Uterus (tissue), 3 donors: ENCODE measurements at regions not wholly inside any gene's neighbourhood (a gene's known extent, or its start where the extent isn't known, plus 50 kb on each side); places are given as distances from the start of the nearest gene placed in this dataset.
A peak's percentile ranks its signal among the peaks of the same experiment; 100 is the strongest.
"Not testable (repeated sequence)": the region's sequence is repeated elsewhere in the genome, so short reads cannot be mapped to it uniquely, and the experiment has no call there.

ENCODE experiments used
- DNase-seq, 2 donors: peaks; one replicate each; pipeline ENCODE4 v3.0.0-alpha.2; 2019 to 2020
- H3K27ac ChIP-seq, 2 donors: fragments of 200-600 bp; sonication (generic); 1 replicate in 1 of 2; 2 replicates in 1 of 2; pipeline ENCODE4 v1.5.1; 2016 to 2018
- H3K27me3 ChIP-seq, 2 donors: fragments of 200-600 bp; sonication (generic); one replicate each; pipeline ENCODE4 v1.5.1; 2018 to 2019; ENCODE audit warnings: control low read depth in 1 of 2
- H3K36me3 ChIP-seq, 2 donors: fragments of 200-600 bp; sonication (generic); one replicate each; pipeline ENCODE4 v1.5.1; 2019; ENCODE audit warnings: control low read depth in 1 of 2
- H3K4me1 ChIP-seq, 2 donors: fragments of 200-600 bp; sonication (generic); one replicate each; pipeline ENCODE4 v1.5.1; 2018 to 2019; ENCODE audit warnings: control low read depth in 1 of 2
- H3K4me3 ChIP-seq, 2 donors: fragments of 200-600 bp; sonication (generic); 1 replicate in 1 of 2; 2 replicates in 1 of 2; pipeline ENCODE4 v1.5.1; 2018 to 2019; ENCODE audit warnings: mild to moderate bottlenecking in 1 of 2
- H3K9me3 ChIP-seq, 2 donors: fragments of 200-600 bp; sonication (generic); one replicate each; pipeline ENCODE4 v1.5.1; 2019; ENCODE audit warnings: control low read depth in 1 of 2
- POLR2A ChIP-seq, 2 donors: fragments of 450-650 bp; IDR thresholded peaks; one replicate each; pipeline ENCODE4 v1.6.1; 2016; ENCODE audit warnings: antibody characterized with exemption in 2 of 2, mild to moderate bottlenecking in 1 of 2, moderate library complexity in 1 of 2
- intact Hi-C: fragments of 100-400 bp; cut with DNase I; formaldehyde crosslinking; loops from one replicate; pipeline ENCODE4 v1.15.1; 2023; ENCODE audit warnings: low total_unique reads
- TF ChIP-seq, protein P1 (sequence below), 4 experiments: fragments of 200-600 bp in 2 of 4; fragments of 450-650 bp in 2 of 4; sonication (generic) in 2 of 4; IDR thresholded peaks; one replicate each; pipeline ENCODE4 v1.5.1; 2016 to 2019; ENCODE audit warnings: antibody characterized with exemption in 4 of 4, mild to moderate bottlenecking in 2 of 4, moderate library complexity in 1 of 4
- donor health status: DM: yes; HTN: yes; CAD: no.

DNA sequence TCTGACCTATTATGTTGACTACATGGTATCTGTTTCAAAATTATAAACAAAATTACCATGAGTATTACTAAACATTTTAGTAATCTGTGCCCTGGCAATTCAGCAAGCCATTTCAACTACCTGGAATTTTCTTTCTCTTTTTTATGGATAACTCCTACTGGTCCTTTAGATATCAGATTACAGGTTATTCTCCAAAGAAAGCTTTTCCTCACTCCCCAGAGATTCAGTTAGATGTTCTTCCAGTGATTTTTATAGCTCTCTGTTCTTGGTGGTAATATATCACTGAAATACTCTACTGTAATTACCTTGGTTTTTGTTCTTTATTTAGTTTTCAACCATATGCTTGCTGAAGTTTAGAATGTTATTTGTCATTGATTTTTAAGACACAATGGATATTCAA lies 930.2 kb upstream of the FOXG1 start:
- Histone ChIP-seq H3K27me3 (no peaks in the 10 kb centered on the region), H3K4me1 (no peaks in the 10 kb centered on the region), H3K27ac (no peak overlapping the region), H3K9me3 (no peaks in the 10 kb centered on the region), H3K4me3 (no peak overlapping the region), H3K36me3 (no peaks in the 10 kb centered on the region)
- TF ChIP-seq, protein P1, sequence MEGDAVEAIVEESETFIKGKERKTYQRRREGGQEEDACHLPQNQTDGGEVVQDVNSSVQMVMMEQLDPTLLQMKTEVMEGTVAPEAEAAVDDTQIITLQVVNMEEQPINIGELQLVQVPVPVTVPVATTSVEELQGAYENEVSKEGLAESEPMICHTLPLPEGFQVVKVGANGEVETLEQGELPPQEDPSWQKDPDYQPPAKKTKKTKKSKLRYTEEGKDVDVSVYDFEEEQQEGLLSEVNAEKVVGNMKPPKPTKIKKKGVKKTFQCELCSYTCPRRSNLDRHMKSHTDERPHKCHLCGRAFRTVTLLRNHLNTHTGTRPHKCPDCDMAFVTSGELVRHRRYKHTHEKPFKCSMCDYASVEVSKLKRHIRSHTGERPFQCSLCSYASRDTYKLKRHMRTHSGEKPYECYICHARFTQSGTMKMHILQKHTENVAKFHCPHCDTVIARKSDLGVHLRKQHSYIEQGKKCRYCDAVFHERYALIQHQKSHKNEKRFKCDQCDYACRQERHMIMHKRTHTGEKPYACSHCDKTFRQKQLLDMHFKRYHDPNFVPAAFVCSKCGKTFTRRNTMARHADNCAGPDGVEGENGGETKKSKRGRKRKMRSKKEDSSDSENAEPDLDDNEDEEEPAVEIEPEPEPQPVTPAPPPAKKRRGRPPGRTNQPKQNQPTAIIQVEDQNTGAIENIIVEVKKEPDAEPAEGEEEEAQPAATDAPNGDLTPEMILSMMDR (IDR thresholded peaks at IDR 0.05), result no peak
- TF ChIP-seq POLR2A (IDR thresholded peaks at IDR 0.05), result no peak
- no peak for DNase-seq
- intact Hi-C loops, result no loop called here

DNA sequence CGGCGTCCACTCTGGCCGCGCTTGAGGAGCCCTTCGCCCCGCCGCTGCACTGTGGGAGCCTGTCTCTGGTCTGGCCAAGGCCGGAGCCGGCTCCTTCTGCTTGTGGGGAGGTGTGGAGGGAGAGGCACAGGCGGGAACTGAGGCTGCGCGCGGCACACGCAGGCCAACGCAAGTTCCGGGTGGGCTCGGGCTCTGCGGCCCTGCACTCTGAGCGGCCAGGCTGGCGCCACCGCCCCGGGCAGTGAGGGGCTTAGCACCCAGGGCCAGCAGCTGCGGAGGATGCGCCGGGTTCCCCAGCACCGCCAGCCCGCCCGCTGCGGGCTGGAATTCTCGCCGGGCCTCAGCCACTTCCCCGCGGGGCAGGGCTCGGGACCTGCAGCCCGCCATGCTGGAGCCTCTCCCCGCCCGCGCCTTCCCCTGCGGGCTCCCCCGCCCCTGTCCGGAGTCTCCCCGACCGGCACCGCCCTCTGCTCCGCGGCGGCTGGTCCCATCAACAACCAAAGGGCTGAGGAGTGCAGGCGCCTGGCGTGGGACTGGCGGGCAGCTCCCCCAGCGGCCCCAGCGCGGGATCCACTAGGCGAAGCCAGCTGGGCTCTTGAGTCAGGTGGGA lies 921.2 kb upstream of the FOXG1 start:
- Histone ChIP-seq H3K36me3 (no peaks in the 10 kb centered on the region), H3K27ac (no peak overlapping the region), H3K27me3 (no peaks in the 10 kb centered on the region), H3K9me3 (no peaks in the 10 kb centered on the region), H3K4me3 (no peak overlapping the region), H3K4me1 (no peaks in the 10 kb centered on the region)
- peak in 1 of 2 donors; percentile 5 for DNase-seq
- TF ChIP-seq POLR2A (IDR thresholded peaks at IDR 0.05), result no peak
- TF ChIP-seq, protein P1 (IDR thresholded peaks at IDR 0.05), result no peak
- intact Hi-C loops, result no loop called here

DNA sequence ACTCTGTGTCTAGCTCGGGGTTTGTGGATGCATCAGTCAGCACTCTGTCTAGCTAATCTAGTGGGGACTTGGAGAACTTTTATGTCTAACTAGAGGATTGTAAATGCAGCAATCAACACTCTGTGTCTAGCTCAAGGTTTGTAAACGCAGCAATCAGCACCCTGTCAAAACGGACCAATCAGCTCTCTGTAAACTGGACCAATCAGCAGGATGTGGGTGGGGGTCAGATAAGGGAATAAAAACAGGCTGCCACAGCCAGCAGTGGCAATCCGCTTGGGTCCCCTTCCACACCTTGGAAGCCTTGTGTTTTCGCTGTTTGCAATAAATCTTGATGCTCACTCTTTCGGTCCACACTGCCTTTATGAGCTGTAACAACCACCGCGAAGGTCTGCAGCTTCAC lies 920.7 kb upstream of the FOXG1 start:
- no peaks in the 10 kb centered on the region for H3K4me1 ChIP-seq
- H3K27ac ChIP-seq, result no peak overlapping the region
- H3K9me3 ChIP-seq, result no peaks in the 10 kb centered on the region
- H3K4me3 ChIP-seq, result no peak overlapping the region
- intact Hi-C loops, result no loop called here
- DNase-seq, result no peak
- TF ChIP-seq, protein P1 (IDR thresholded peaks at IDR 0.05), result no peak
- no peak for TF ChIP-seq POLR2A (IDR thresholded peaks at IDR 0.05)
- no peaks in the 10 kb centered on the region for H3K36me3 ChIP-seq
- no peaks in the 10 kb centered on the region for H3K27me3 ChIP-seq

DNA sequence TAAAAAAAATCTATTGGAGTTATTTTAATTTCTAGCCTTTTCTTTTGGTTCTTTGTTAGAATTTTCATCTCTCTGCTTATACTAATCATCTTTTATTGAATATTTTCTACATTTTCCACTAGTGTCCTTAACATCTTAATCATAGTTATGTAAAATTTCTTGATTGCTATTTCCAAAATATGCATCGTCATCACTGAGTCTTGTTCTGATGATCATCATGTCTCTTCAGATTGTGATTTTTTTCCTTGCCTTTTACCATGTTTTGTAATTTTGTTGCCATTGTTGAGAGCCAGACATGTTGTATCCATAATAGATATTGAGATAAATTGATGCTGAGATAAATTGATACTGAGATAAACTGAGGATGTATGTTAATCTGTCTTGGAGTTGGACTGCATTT lies 919.1 kb upstream of the FOXG1 start:
- H3K27me3 ChIP-seq, H3K27ac ChIP-seq, H3K4me3 ChIP-seq, H3K9me3 ChIP-seq, intact Hi-C loops, H3K4me1 ChIP-seq, DNase-seq, H3K36me3 ChIP-seq: not testable (repeated sequence)

DNA sequence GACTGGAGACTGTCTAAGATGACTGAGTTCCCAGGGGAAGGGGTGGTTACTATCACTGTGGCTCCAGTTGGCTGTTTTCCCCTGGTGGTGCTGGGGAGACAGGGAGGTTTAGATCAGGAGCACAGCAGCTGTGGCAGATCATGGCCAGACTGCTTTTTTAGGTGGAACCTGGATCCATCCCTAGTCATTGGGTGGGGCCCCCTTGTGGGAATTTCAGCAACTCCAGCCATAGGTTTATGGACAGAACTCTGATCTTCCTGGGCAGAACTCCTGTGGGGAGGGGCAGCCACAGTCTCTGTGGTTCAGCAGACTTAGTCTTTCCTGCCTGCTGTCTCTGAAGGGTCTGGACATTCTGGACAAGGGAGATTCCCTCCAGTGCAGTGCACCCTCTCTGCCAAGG lies 917.4 kb upstream of the FOXG1 start:
- intact Hi-C loops, H3K36me3 ChIP-seq: not testable (repeated sequence)

DNA sequence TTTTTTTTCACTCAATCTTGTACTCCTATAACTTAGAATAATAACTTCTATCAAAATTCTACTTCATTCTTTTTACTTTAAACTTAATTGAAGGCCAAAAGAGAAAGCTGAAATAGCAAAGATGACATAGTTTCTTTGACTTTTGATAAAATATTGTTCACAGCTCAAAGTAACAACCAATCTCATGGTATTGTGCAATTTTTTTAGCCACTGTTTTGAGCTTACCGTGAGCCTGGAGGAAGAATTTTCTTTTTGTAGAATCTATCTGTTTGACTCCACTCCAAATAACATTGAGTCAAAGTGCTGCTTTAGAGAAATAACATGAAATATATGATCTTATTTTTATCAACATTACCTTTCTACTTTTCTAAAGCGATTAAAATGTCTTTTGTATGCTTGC lies 903.9 kb upstream of the FOXG1 start:
- no peak for DNase-seq
- Histone ChIP-seq H3K4me3 (no peak overlapping the region), H3K27ac (no peak overlapping the region), H3K36me3 (no peaks in the 10 kb centered on the region), H3K9me3 (no peaks in the 10 kb centered on the region), H3K4me1 (no peaks in the 10 kb centered on the region), H3K27me3 (no peaks in the 10 kb centered on the region)
- TF ChIP-seq, protein P1 (IDR thresholded peaks at IDR 0.05), result no peak
- TF ChIP-seq POLR2A (IDR thresholded peaks at IDR 0.05), result no peak
- intact Hi-C loops, result no loop called here

More for the DNA sequence above, 917.4 kb upstream of the FOXG1 start:
- H3K4me3 ChIP-seq, H3K27ac ChIP-seq, DNase-seq, H3K27me3 ChIP-seq, H3K4me1 ChIP-seq, H3K9me3 ChIP-seq: not testable (repeated sequence)
